ENCODE measurements at regions not wholly inside any gene's neighbourhood (a gene's known extent, or its start where the extent isn't known, plus 50 kb on each side); places are given as distances from the start of the nearest gene placed in this dataset.

- TF ChIP-seq, protein P1, sequence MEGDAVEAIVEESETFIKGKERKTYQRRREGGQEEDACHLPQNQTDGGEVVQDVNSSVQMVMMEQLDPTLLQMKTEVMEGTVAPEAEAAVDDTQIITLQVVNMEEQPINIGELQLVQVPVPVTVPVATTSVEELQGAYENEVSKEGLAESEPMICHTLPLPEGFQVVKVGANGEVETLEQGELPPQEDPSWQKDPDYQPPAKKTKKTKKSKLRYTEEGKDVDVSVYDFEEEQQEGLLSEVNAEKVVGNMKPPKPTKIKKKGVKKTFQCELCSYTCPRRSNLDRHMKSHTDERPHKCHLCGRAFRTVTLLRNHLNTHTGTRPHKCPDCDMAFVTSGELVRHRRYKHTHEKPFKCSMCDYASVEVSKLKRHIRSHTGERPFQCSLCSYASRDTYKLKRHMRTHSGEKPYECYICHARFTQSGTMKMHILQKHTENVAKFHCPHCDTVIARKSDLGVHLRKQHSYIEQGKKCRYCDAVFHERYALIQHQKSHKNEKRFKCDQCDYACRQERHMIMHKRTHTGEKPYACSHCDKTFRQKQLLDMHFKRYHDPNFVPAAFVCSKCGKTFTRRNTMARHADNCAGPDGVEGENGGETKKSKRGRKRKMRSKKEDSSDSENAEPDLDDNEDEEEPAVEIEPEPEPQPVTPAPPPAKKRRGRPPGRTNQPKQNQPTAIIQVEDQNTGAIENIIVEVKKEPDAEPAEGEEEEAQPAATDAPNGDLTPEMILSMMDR (IDR thresholded peaks at IDR 0.05) = no peak
- TF ChIP-seq POLR2A (IDR thresholded peaks at IDR 0.05) = no peak
These were observed 72.4 kb upstream of the SNX2 start for GRCh38 chr5:122702524-122702875.
